ENCODE measurements at regions not wholly inside any gene's neighbourhood (a gene's known extent, or its start where the extent isn't known, plus 50 kb on each side); places are given as distances from the start of the nearest gene placed in this dataset.

- TF ChIP-seq CTCF (IDR thresholded peaks at IDR 0.05; ENCODE audit: extremely low read depth in 1 of 2, insufficient read depth in 1 of 2, low read depth in 1 of 2, low read length in 2 of 2) (no peak), EZH2 (IDR thresholded peaks at IDR 0.05; ENCODE audit: borderline replicate concordance, low read depth, low read length, severe bottlenecking) (no peak), POLR2A (IDR thresholded peaks at IDR 0.05; ENCODE audit: low read depth, low read length) (no peak), FOS (IDR thresholded peaks at IDR 0.05; ENCODE audit: borderline replicate concordance, insufficient read depth, low read length) (no peak), GATA2 (IDR thresholded peaks at IDR 0.05; ENCODE audit: insufficient read depth, insufficient read length, low read depth, low read length) (no peak), POLR2AphosphoS5 (IDR thresholded peaks at IDR 0.05; ENCODE audit: insufficient read depth, low read depth, low read length) (no peak), MYC (IDR thresholded peaks at IDR 0.05; ENCODE audit: low read depth, low read length) (no peak), JUN (IDR thresholded peaks at IDR 0.05; ENCODE audit: borderline replicate concordance, insufficient read depth, insufficient read length, low read depth) (no peak), MAX (IDR thresholded peaks at IDR 0.05; ENCODE audit: insufficient read depth, insufficient read length) (no peak)
Measured at GRCh38 chr3:182214416-182214815, 502.7 kb downstream of the SOX2 start.
